ENCODE measurements at regions not wholly inside any gene's neighbourhood (a gene's known extent, or its start where the extent isn't known, plus 50 kb on each side); places are given as distances from the start of the nearest gene placed in this dataset.

DNA sequence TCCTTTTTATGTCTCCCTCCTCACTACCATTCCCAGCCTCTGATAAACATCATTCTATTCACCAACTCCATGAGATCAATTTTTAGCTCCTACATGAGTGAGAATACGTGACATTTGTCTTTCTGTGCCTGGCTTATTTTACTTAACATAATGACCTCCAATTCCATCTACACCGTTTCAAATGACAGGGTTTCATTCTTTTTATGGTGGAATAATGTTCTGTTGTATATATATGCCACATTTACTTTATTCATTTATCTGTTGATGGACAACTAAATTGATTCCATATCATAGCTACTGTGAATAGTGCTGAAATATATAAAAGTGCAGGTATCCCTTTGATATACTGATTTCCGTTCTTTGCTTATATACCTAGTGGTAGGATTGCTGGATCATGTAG lies 503.9 kb downstream of the SMARCA1 start:
- in situ Hi-C loops (cut with HindIII; ENCODE audit: low sequenced_read_pairs): no loop called here
- DNase-seq (ENCODE audit: low read depth, low spot score): no peak
- H3K4me3 ChIP-seq (ENCODE audit: low read depth, low read length): no peak overlapping the region
- TF ChIP-seq, protein P1, sequence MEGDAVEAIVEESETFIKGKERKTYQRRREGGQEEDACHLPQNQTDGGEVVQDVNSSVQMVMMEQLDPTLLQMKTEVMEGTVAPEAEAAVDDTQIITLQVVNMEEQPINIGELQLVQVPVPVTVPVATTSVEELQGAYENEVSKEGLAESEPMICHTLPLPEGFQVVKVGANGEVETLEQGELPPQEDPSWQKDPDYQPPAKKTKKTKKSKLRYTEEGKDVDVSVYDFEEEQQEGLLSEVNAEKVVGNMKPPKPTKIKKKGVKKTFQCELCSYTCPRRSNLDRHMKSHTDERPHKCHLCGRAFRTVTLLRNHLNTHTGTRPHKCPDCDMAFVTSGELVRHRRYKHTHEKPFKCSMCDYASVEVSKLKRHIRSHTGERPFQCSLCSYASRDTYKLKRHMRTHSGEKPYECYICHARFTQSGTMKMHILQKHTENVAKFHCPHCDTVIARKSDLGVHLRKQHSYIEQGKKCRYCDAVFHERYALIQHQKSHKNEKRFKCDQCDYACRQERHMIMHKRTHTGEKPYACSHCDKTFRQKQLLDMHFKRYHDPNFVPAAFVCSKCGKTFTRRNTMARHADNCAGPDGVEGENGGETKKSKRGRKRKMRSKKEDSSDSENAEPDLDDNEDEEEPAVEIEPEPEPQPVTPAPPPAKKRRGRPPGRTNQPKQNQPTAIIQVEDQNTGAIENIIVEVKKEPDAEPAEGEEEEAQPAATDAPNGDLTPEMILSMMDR (IDR thresholded peaks at IDR 0.05; ENCODE audit: low read depth, low read length): no peak

DNA sequence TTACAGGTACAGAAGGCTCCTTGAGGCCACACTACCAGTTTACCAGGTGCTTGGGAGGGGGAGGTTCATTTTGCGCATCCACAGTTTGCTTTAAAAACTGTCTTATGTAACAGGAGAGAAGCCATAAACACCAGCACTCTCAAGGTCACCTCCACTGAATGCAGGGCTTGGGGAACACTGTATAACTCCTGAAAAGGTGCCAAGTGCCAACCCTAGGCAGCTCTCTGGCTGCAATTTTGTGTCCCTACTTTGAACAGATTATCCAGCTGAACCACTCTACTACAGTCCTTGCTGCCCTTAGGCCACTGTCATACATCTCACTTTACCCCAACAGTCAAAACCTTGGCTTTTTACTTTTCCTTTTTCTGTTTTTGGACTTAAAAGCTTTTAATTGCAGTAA lies 507.9 kb downstream of the SMARCA1 start:
- no peak overlapping the region for H3K4me3 ChIP-seq (ENCODE audit: low read depth, low read length)
- in situ Hi-C loops (cut with HindIII; ENCODE audit: low sequenced_read_pairs): no loop called here
- no peak for DNase-seq (ENCODE audit: low read depth, low spot score)
- TF ChIP-seq, protein P1 (IDR thresholded peaks at IDR 0.05; ENCODE audit: low read depth, low read length): no peak

DNA sequence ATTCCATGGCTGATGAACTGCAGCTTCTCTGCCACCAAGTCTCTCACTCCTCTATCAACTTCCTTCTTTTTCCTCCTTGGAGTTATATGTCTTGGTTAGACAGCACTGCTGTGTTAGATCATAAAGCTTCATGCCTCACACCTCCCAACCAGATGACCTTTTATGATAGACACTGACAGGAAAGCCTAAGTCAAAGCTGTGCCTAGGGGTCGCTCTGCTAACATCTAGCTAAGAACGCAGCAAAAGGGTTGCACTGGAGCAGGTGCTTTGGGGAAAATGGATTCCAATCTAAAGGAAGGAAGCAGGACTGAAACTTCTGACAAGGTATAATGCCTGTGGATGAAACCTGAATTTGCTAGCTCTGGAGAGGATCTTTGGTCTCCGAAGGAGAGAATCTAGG lies 509.7 kb downstream of the SMARCA1 start:
- in situ Hi-C loops (cut with HindIII; ENCODE audit: low sequenced_read_pairs): no loop called here
- no peak for DNase-seq (ENCODE audit: low read depth, low spot score)
- H3K4me3 ChIP-seq (ENCODE audit: low read depth, low read length): no peak overlapping the region
- TF ChIP-seq, protein P1 (IDR thresholded peaks at IDR 0.05; ENCODE audit: low read depth, low read length): no peak

DNA sequence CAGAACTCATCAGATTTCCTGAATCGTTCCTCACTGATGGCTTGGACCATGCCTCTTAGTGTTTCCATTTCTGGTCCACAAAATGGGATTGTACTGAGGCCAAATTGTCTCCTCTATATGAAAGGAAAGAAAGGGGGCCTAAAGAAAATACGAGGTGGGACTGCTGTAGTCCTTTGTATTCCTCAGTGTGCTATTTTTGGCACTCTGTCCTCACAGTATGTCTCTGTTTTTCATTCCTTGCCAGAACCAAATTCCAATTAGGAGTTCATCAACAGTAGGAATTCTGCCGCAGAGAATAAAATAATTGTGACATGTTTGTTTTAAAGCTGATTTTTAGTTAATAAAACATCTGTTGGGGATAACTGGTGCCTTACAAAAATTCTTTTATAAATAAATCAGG lies 515.7 kb downstream of the SMARCA1 start:
- TF ChIP-seq, protein P1 (IDR thresholded peaks at IDR 0.05; ENCODE audit: low read depth, low read length): no peak
- in situ Hi-C loops (cut with HindIII; ENCODE audit: low sequenced_read_pairs): no loop called here

DNA sequence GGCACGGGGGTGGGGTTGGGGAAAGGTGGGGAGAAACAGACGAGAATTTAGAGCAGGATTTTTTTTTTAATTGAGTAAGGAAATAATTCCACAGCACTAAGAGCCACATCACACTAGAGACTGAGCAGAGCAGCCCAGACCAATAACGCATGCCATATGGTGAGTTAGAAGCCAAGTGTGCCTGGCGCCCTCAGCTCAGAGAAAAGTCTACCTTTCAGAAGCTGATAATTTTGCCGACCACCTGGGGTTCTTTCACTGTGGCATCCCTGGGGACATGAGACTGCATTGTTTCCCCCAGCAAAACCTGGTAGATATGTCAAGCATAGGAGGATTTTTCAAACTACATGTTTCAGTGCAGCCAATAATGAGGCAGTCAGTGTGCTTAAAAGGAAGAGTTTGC lies 516.8 kb downstream of the SMARCA1 start:
- in situ Hi-C loops (cut with HindIII; ENCODE audit: low sequenced_read_pairs): no loop called here

More for the DNA sequence above, 515.7 kb downstream of the SMARCA1 start:
- DNase-seq (ENCODE audit: low read depth, low spot score): no peak
- no peak overlapping the region for H3K4me3 ChIP-seq (ENCODE audit: low read depth, low read length)

DNA sequence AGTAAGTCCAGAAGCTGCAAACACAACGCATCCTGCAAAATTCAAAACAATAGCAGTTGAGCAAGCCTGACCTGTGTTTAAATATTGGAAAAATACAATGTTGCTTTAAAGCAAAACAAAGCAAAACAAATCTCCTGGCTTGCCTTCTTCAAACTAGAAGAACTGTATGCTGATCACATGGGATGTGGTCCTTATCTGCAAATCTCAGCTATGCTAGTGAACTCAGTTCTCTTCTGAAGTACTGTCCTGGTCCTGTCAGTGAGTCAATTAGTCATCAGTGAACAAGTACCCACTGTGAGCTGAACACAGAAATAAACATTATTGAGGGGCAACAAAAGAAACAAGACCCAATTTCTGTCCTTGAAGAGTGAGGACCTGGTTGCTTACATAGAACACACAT lies 522.5 kb downstream of the SMARCA1 start:
- in situ Hi-C loops (cut with HindIII; ENCODE audit: low sequenced_read_pairs): no loop called here
- TF ChIP-seq, protein P1 (IDR thresholded peaks at IDR 0.05; ENCODE audit: low read depth, low read length): no peak
- H3K4me3 ChIP-seq (ENCODE audit: low read depth, low read length): no peak overlapping the region
- DNase-seq (ENCODE audit: low read depth, low spot score): no peak

More for the DNA sequence above, 516.8 kb downstream of the SMARCA1 start:
- TF ChIP-seq, protein P1 (IDR thresholded peaks at IDR 0.05; ENCODE audit: low read depth, low read length): no peak
- DNase-seq (ENCODE audit: low read depth, low spot score): no peak
- no peak overlapping the region for H3K4me3 ChIP-seq (ENCODE audit: low read depth, low read length)

DNA sequence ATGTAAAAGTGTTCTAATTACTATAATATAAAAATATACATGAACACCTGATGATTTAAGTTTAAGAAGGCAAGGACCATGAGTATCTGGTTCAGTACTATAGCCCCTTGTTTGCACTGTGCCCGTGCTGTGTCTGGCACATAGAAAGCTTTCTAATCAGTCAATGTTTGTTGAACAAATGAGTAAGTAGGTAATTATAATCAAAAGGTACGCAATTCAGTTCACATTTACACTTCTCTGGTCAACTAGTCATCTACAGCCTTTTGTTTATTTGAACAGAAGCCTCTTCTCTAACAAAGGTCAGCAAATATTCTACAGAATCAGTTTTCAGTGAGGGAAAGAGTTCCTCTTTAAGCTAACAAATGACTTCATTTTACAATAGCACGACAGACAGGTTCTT lies 523.3 kb downstream of the SMARCA1 start:
- DNase-seq (ENCODE audit: low read depth, low spot score): no peak
- TF ChIP-seq, protein P1 (IDR thresholded peaks at IDR 0.05; ENCODE audit: low read depth, low read length): no peak

More for the DNA sequence above, 523.3 kb downstream of the SMARCA1 start:
- H3K4me3 ChIP-seq (ENCODE audit: low read depth, low read length): no peak overlapping the region
- in situ Hi-C loops (cut with HindIII; ENCODE audit: low sequenced_read_pairs): no loop called here
